ENCODE measurements at regions not wholly inside any gene's neighbourhood (a gene's known extent, or its start where the extent isn't known, plus 50 kb on each side); places are given as distances from the start of the nearest gene placed in this dataset.

GRCh38 chr5:171635028-171635427 lies 150.6 kb upstream of the SMIM23 start:
- Histone ChIP-seq H3K4me3 (no peak overlapping the region), H3K4me1 (ENCODE audit: control insufficient read depth in 1 of 2, low read depth in 2 of 2) (peaks cover 8 to 15% of the 10 kb centered on the region in 2 donors), H3K27me3 (replicated peaks; ENCODE audit: insufficient read depth) (no peaks in the 10 kb centered on the region), H3K27ac (no peak overlapping the region), H3K9me3 (no peaks in the 10 kb centered on the region), H3K36me3 (no peaks in the 10 kb centered on the region)
- ATAC-seq (ENCODE audit: insufficient number of reproducible peaks, low FRiP score, low read depth) (no peak), DNase-seq (ENCODE audit: low spot score) (no peak)
- no peak for TF ChIP-seq CTCF (IDR thresholded peaks at IDR 0.05)

DNA sequence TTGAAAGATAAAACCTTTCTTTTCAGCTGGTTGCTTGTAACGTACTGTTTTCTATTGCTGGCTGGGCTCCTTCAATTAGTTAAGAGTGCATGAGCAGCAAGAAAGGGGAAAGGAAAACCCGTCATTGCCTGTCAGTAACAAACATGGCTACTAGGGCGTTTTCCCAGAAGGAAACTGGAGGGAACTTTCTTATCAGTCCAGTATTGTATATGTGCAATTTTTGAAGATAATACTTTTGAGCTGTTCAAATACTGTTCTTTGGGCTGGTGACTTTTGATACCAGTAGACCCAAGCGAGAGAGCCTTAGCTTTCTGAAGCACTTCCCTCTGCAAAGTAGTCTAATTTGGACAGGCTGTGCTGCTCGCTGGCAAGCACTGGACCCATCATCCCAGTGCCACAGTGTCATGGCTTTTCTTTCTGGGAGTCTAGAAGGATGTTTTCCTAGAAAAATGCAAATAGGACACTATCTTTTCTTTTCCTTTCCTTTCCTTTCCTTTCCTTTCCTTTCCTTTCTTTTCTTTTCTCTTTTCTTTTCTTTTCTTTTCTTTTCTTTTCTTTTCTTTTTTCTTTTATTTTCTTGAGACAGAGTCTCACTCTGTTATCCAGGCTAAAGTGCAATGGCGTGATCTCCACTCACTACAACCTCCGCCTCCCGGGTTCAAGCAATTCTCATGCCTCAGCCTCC lies 149.9 kb upstream of the SMIM23 start:
- Histone ChIP-seq H3K27ac (no peak overlapping the region), H3K36me3 (no peaks in the 10 kb centered on the region), H3K4me3 (no peak overlapping the region), H3K4me1 (ENCODE audit: control insufficient read depth in 1 of 2, low read depth in 2 of 2) (peaks cover 9 to 18% of the 10 kb centered on the region in 2 donors), H3K9me3 (no peaks in the 10 kb centered on the region), H3K27me3 (replicated peaks; ENCODE audit: insufficient read depth) (no peaks in the 10 kb centered on the region)
- DNase-seq (ENCODE audit: low spot score) = no peak
- no peak for TF ChIP-seq CTCF (IDR thresholded peaks at IDR 0.05)
- no peak for ATAC-seq (ENCODE audit: insufficient number of reproducible peaks, low FRiP score, low read depth)

- no peaks in the 10 kb centered on the region for H3K9me3 ChIP-seq
- TF ChIP-seq CTCF (IDR thresholded peaks at IDR 0.05) = no peak
- H3K4me1 ChIP-seq (ENCODE audit: control insufficient read depth in 1 of 2, low read depth in 2 of 2) = peaks cover 9 to 21% of the 10 kb centered on the region in 2 donors
- ATAC-seq (ENCODE audit: insufficient number of reproducible peaks, low FRiP score, low read depth) (no peak), DNase-seq (ENCODE audit: low spot score) (no peak)
- no peak overlapping the region for H3K27ac ChIP-seq
- H3K27me3 ChIP-seq (replicated peaks; ENCODE audit: insufficient read depth) = no peaks in the 10 kb centered on the region
- no peak overlapping the region for H3K4me3 ChIP-seq
- no peaks in the 10 kb centered on the region for H3K36me3 ChIP-seq
These were observed 147.8 kb upstream of the SMIM23 start for GRCh38 chr5:171637811-171638210.

DNA sequence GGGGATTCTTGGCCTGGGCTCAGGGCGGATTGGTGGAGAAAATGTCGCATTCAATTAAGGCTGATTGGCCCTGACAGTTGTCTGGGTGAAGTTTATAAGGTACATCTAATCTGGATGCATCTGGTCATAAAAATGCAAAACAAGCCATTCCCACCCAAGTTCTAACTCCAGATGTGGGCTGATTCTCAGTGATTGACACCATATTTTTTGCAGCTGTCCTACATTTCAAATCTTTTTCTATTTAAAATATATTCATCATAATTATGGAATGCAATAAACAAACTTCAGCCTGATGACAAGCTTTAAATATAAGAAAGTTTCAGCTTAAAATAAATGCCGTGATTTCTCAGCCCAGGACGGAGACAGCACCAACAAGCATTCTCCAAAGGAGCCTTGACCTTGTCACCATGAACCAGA lies 146.4 kb upstream of the SMIM23 start:
- Histone ChIP-seq H3K27me3 (replicated peaks; ENCODE audit: insufficient read depth) (no peaks in the 10 kb centered on the region), H3K4me3 (no peak overlapping the region), H3K36me3 (no peaks in the 10 kb centered on the region), H3K4me1 (ENCODE audit: control insufficient read depth in 1 of 2, low read depth in 2 of 2) (peaks cover 9 to 21% of the 10 kb centered on the region in 2 donors), H3K9me3 (no peaks in the 10 kb centered on the region), H3K27ac (no peak overlapping the region)
- DNase-seq (ENCODE audit: low spot score) (no peak), ATAC-seq (ENCODE audit: insufficient number of reproducible peaks, low FRiP score, low read depth) (no peak)
- TF ChIP-seq CTCF (IDR thresholded peaks at IDR 0.05) = no peak

DNA sequence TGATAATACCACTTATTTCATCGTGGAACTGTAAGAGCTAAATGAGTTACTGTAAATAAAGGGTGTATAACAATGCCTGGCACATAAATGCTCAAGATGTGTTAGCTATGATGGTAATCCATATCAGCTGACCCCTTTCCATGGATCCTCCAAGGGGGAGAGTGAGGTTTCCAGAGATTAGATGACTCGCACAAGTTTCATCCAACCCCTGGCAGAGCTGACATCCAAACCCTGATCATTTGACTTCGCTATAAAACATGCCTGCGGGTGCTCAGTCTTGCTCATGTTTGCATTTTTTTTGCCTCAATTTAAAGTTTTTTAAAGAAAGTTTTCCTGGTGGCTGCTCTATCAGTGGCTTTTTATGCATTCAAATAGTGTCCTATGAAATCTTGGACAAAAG lies 145.7 kb upstream of the SMIM23 start:
- no peak for ATAC-seq (ENCODE audit: insufficient number of reproducible peaks, low FRiP score, low read depth)
- no peak for DNase-seq (ENCODE audit: low spot score)
- Histone ChIP-seq H3K27ac (no peak overlapping the region), H3K36me3 (no peaks in the 10 kb centered on the region), H3K27me3 (replicated peaks; ENCODE audit: insufficient read depth) (no peaks in the 10 kb centered on the region), H3K4me3 (no peak overlapping the region), H3K4me1 (ENCODE audit: control insufficient read depth in 1 of 2, low read depth in 2 of 2) (peaks cover 9 to 21% of the 10 kb centered on the region in 2 donors), H3K9me3 (no peaks in the 10 kb centered on the region)
- no peak for TF ChIP-seq CTCF (IDR thresholded peaks at IDR 0.05)

All from thoracic aorta (tissue), 2 donors.